Neural crest cell (in vitro differentiated cells): ENCODE measurements at regions not wholly inside any gene's neighbourhood (a gene's known extent, or its start where the extent isn't known, plus 50 kb on each side); places are given as distances from the start of the nearest gene placed in this dataset.

Source experiments
- DNase-seq: peaks from one replicate; pipeline ENCODE4 v3.0.0; 2021; ENCODE audit warnings: low read depth, mixed read lengths, low spot score
- H3K27ac Mint-ChIP-seq: one replicate; pipeline ENCODE4 v1.8.0; 2021; ENCODE audit warnings: mild to moderate bottlenecking, mixed read lengths; ENCODE audit not compliant: unreplicated experiment
- H3K27me3 Mint-ChIP-seq: 2 replicates; pipeline ENCODE4 v1.8.0; 2021; ENCODE audit warnings: low read depth, mild to moderate bottlenecking, mixed read lengths
- H3K36me3 Mint-ChIP-seq: 2 replicates; pipeline ENCODE4 v1.8.0; 2021; ENCODE audit warnings: low read depth, mild to moderate bottlenecking, mixed read lengths
- H3K4me1 Mint-ChIP-seq: 2 replicates; pipeline ENCODE4 v1.8.0; 2021; ENCODE audit warnings: mixed read lengths
- H3K4me3 Mint-ChIP-seq: one replicate; pipeline ENCODE4 v1.8.0; 2021; ENCODE audit warnings: mild to moderate bottlenecking, mixed read lengths
- H3K9me3 Mint-ChIP-seq: 2 replicates; pipeline ENCODE4 v1.8.0; 2021; ENCODE audit warnings: mixed read lengths
- TF ChIP-seq, protein P1 (sequence below): fragments of 200-600 bp; sonication (generic); conservative IDR thresholded peaks from 2 replicates; pipeline ENCODE4 v1.5.0; 2021; ENCODE audit warnings: antibody characterized with exemption, mild to moderate bottlenecking

- Mint-ChIP-seq H3K36me3 (no peaks in the 10 kb centered on the region), H3K4me3 (no peak overlapping the region), H3K27me3 (no peaks in the 10 kb centered on the region), H3K27ac (no peak overlapping the region), H3K9me3 (peaks cover 6% of the 10 kb centered on the region), H3K4me1 (peaks cover 5% of the 10 kb centered on the region)
- no peak for DNase-seq
- TF ChIP-seq, protein P1, sequence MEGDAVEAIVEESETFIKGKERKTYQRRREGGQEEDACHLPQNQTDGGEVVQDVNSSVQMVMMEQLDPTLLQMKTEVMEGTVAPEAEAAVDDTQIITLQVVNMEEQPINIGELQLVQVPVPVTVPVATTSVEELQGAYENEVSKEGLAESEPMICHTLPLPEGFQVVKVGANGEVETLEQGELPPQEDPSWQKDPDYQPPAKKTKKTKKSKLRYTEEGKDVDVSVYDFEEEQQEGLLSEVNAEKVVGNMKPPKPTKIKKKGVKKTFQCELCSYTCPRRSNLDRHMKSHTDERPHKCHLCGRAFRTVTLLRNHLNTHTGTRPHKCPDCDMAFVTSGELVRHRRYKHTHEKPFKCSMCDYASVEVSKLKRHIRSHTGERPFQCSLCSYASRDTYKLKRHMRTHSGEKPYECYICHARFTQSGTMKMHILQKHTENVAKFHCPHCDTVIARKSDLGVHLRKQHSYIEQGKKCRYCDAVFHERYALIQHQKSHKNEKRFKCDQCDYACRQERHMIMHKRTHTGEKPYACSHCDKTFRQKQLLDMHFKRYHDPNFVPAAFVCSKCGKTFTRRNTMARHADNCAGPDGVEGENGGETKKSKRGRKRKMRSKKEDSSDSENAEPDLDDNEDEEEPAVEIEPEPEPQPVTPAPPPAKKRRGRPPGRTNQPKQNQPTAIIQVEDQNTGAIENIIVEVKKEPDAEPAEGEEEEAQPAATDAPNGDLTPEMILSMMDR: no peak
Measured at GRCh38 chr13:74751739-74752138, 617.5 kb upstream of the KLF12 start.

- DNase-seq: no peak
- TF ChIP-seq, protein P1: no peak
- Mint-ChIP-seq H3K36me3 (no peaks in the 10 kb centered on the region), H3K27ac (no peak overlapping the region), H3K27me3 (no peaks in the 10 kb centered on the region), H3K9me3 (peaks cover 6% of the 10 kb centered on the region), H3K4me3 (no peak overlapping the region), H3K4me1 (peaks cover 14% of the 10 kb centered on the region)
Measured at GRCh38 chr13:74747186-74747955, 613.2 kb upstream of the KLF12 start.

- H3K36me3 Mint-ChIP-seq: no peaks in the 10 kb centered on the region
- DNase-seq: no peak
- no peaks in the 10 kb centered on the region for H3K9me3 Mint-ChIP-seq
- H3K4me3 Mint-ChIP-seq: no peak overlapping the region
- TF ChIP-seq, protein P1: no peak
- H3K4me1 Mint-ChIP-seq: peaks cover 14% of the 10 kb centered on the region
- no peaks in the 10 kb centered on the region for H3K27me3 Mint-ChIP-seq
- no peak overlapping the region for H3K27ac Mint-ChIP-seq
Measured at GRCh38 chr13:74743992-74744391, 609.8 kb upstream of the KLF12 start.

DNA sequence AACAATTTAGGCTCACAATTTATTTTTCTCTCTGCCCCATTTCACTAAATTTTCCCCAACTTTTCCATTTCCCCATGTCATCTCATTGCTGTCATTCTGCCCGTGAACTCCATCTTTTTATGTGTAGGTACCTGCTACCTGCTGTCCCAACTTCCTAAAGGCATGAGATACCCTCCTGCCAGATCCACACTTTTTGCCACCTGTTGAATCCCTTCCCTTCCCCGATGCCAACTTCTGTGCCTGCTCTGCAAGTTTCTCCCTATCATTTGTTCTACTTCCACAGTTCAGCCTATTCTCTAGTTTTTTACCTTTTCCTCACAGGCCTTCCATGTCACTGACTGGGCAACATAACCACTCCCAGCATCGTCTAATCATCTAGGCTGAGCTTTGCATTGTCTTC, 607.5 kb upstream of the KLF12 start:
- H3K27me3 Mint-ChIP-seq: no peaks in the 10 kb centered on the region
- H3K27ac Mint-ChIP-seq: no peak overlapping the region
- H3K4me1 Mint-ChIP-seq: peaks cover 14% of the 10 kb centered on the region
- peaks cover 7% of the 10 kb centered on the region for H3K9me3 Mint-ChIP-seq
- DNase-seq: no peak
- no peaks in the 10 kb centered on the region for H3K36me3 Mint-ChIP-seq
- TF ChIP-seq, protein P1: no peak
- no peak overlapping the region for H3K4me3 Mint-ChIP-seq

DNA sequence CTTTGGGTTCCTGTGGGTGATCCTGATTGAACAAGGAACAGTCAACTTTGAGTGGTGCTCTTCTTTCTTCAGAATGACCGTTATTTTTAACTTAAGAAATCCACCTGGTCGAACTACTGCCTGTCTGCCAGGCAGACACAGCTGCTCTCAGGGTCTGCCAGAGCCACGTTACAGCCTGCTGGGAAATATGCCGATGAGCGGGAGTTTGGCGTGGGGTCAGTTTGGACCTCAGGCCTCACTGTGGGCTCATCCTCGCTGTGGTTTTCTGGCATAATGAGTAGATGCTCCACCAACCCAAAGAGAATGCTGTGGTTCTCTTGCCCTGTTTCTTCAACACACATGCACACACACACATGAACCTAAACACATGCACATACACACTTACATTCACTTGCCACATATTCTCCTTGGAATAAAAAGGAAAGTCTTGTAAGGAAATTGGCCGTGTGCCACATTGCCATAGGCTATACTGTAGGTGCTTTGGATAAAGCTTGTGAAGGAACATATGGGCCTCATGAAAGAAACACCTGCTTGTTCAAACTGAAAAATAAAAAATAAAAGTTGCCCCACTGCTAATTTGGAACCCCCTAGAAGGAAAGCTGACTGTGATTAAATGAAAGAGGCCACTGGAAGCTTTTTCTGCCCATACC, 598.7 kb upstream of the KLF12 start:
- H3K27me3 Mint-ChIP-seq: no peaks in the 10 kb centered on the region
- no peak for DNase-seq
- H3K9me3 Mint-ChIP-seq: peaks cover 20% of the 10 kb centered on the region
- H3K4me1 Mint-ChIP-seq: peaks cover 25% of the 10 kb centered on the region
- H3K36me3 Mint-ChIP-seq: peaks cover 2% of the 10 kb centered on the region
- H3K4me3 Mint-ChIP-seq: no peak overlapping the region
- TF ChIP-seq, protein P1: no peak
- H3K27ac Mint-ChIP-seq: no peak overlapping the region
